ENCODE measurements at regions not wholly inside any gene's neighbourhood (a gene's known extent, or its start where the extent isn't known, plus 50 kb on each side); places are given as distances from the start of the nearest gene placed in this dataset.
A peak's percentile ranks its signal among the peaks of the same experiment; 100 is the strongest.

- no peak for TF ChIP-seq CTCF (IDR thresholded peaks at IDR 0.05; ENCODE audit: low read depth, low read length)
- H3K4me3 ChIP-seq (replicated peaks in 1 of 2; ENCODE audit: low read depth in 2 of 2, low read length in 2 of 2): no peak overlapping the region
- no peak for DNase-seq (ENCODE audit: low read depth in 2 of 2)
These were observed 143.6 kb downstream of the SPP2 start for GRCh38 chr2:234193977-234194563.

- DNase-seq (ENCODE audit: low read depth in 2 of 2): peak; percentile 41 to 44
- no peak overlapping the region for H3K4me3 ChIP-seq (replicated peaks in 1 of 2; ENCODE audit: low read depth in 2 of 2, low read length in 2 of 2)
- TF ChIP-seq CTCF (IDR thresholded peaks at IDR 0.05; ENCODE audit: low read depth, low read length): no peak
These were observed 141.4 kb downstream of the SPP2 start for GRCh38 chr2:234191819-234192407.

- H3K4me3 ChIP-seq (replicated peaks in 1 of 2; ENCODE audit: low read depth in 2 of 2, low read length in 2 of 2): no peak overlapping the region
- no peak for DNase-seq (ENCODE audit: low read depth in 2 of 2)
- no peak for TF ChIP-seq CTCF (IDR thresholded peaks at IDR 0.05; ENCODE audit: low read depth, low read length)
These were observed 139.3 kb downstream of the SPP2 start for GRCh38 chr2:234189786-234190300.

- no peak for DNase-seq (ENCODE audit: low read depth in 2 of 2)
- no peak overlapping the region for H3K4me3 ChIP-seq (replicated peaks in 1 of 2; ENCODE audit: low read depth in 2 of 2, low read length in 2 of 2)
- no peak for TF ChIP-seq CTCF (IDR thresholded peaks at IDR 0.05; ENCODE audit: low read depth, low read length)
These were observed 138.7 kb downstream of the SPP2 start for GRCh38 chr2:234189230-234189629.

DNA sequence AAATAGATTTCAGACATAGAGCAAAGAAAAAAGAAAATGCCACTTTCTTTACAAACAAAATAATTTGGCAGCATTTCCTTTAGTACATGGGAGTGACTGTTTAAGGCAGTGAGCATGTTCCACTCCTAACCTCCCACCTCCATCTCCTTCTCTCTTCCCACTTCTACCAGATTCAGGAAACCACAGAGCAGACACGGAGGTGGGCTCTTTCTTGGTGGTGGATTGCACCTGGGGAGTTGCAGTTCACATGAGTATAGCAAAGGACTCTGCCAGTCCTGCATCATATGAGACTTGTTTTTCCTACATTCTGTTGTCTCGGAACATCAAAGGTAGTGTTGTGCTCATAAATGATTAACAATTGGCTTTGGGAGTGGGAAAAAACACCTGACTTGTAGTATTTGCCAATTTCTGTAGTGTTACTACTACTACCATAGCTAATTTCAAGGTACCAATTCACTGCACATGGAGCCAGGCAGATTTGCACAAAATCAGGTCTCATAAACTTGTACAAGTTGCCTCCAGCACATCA is 137.2 kb downstream of the SPP2 start:
- no peak for TF ChIP-seq CTCF (IDR thresholded peaks at IDR 0.05; ENCODE audit: low read depth, low read length)
- H3K4me3 ChIP-seq (replicated peaks in 1 of 2; ENCODE audit: low read depth in 2 of 2, low read length in 2 of 2): no peak overlapping the region
- DNase-seq (ENCODE audit: low read depth in 2 of 2): no peak

DNA sequence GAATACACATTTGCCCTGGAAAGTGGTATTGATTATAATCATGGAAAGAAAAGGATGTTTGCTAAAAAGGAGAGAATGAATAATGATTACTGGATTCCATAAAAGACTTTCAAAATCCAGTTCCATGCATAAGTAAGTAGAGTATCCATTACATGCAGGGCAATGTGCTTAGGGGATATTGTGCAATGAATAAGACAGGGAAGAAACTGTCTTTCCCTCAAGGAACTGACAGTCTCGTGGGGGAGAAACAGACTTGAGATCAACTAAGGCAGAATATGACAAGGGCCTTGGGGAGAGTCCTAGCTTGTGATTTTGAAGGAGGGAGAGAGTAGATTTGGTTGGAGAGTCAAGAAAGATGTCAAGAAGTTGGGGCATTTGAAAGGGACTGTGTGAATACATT is 130.6 kb downstream of the SPP2 start:
- no peak overlapping the region for H3K4me3 ChIP-seq (replicated peaks in 1 of 2; ENCODE audit: low read depth in 2 of 2, low read length in 2 of 2)
- TF ChIP-seq CTCF (IDR thresholded peaks at IDR 0.05; ENCODE audit: low read depth, low read length): no peak
- no peak for DNase-seq (ENCODE audit: low read depth in 2 of 2)
